ENCODE measurements at regions not wholly inside any gene's neighbourhood (a gene's known extent, or its start where the extent isn't known, plus 50 kb on each side); places are given as distances from the start of the nearest gene placed in this dataset.
A peak's percentile ranks its signal among the peaks of the same experiment; 100 is the strongest.

- peaks cover 25% of the 10 kb centered on the region for H3K4me1 ChIP-seq
- TF ChIP-seq, protein P1, sequence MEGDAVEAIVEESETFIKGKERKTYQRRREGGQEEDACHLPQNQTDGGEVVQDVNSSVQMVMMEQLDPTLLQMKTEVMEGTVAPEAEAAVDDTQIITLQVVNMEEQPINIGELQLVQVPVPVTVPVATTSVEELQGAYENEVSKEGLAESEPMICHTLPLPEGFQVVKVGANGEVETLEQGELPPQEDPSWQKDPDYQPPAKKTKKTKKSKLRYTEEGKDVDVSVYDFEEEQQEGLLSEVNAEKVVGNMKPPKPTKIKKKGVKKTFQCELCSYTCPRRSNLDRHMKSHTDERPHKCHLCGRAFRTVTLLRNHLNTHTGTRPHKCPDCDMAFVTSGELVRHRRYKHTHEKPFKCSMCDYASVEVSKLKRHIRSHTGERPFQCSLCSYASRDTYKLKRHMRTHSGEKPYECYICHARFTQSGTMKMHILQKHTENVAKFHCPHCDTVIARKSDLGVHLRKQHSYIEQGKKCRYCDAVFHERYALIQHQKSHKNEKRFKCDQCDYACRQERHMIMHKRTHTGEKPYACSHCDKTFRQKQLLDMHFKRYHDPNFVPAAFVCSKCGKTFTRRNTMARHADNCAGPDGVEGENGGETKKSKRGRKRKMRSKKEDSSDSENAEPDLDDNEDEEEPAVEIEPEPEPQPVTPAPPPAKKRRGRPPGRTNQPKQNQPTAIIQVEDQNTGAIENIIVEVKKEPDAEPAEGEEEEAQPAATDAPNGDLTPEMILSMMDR (IDR thresholded peaks at IDR 0.05) = no peak
- no peak for TF ChIP-seq POLR2A (IDR thresholded peaks at IDR 0.05)
- intact Hi-C loops (cut with DNase I) = no loop called here
- no peak for DNase-seq
- WGBS, 2 donors = 83 to 87% methylated on average over 3 of the region's 3 CpGs
- H3K27me3 ChIP-seq = no peaks in the 10 kb centered on the region
- H3K4me3 ChIP-seq = no peak overlapping the region
- no peak for ATAC-seq
- peak overlapping the region in 3 of 4 donors; percentile 62 to 82 (median 64) for H3K27ac ChIP-seq
- H3K36me3 ChIP-seq (replicated peaks in 1 of 2; ENCODE audit: insufficient read depth in 1 of 2, low read depth in 2 of 2) = no peaks in the 10 kb centered on the region
- H3K9me3 ChIP-seq = no peaks in the 10 kb centered on the region
These were observed 427.1 kb downstream of the TNS3 start for GRCh38 chr7:47154791-47155190.

DNA sequence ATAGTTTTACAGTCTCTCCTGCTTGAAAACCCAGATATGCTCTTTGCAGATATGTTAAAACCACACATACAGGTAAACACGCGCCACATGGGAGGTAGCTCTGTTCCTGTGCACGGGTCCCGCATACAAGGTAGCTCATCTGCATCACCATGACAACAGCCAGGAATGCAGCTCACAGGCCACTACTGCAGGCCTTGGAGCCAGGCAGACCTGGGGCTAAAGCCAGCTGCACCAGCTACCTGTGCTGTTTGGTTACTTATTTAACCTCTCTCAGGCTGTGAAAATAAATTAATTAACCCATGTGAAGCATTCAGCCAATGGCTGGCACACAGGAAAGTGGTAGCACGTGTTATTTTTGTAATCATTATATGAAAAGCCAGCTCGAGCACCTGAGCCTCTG lies 428.3 kb downstream of the TNS3 start:
- TF ChIP-seq, protein P1 (IDR thresholded peaks at IDR 0.05) = no peak
- peak in 1 of 3 donors; percentile 22 for TF ChIP-seq POLR2A (IDR thresholded peaks at IDR 0.05)
- H3K36me3 ChIP-seq (replicated peaks in 1 of 2; ENCODE audit: insufficient read depth in 1 of 2, low read depth in 2 of 2) = no peaks in the 10 kb centered on the region
- peak overlapping the region; percentile 62 to 82 (median 64) for H3K27ac ChIP-seq
- no peak overlapping the region for H3K4me3 ChIP-seq
- H3K9me3 ChIP-seq = no peaks in the 10 kb centered on the region
- intact Hi-C loops (cut with DNase I) = no loop called here
- WGBS, 2 donors = 8 to 22% methylated on average over 6 of the region's 6 CpGs
- H3K4me1 ChIP-seq = peaks cover 35% of the 10 kb centered on the region
- DNase-seq = peak; percentile 66 to 89 (median 74)
- H3K27me3 ChIP-seq = no peaks in the 10 kb centered on the region
- ATAC-seq = peak; percentile 94

DNA sequence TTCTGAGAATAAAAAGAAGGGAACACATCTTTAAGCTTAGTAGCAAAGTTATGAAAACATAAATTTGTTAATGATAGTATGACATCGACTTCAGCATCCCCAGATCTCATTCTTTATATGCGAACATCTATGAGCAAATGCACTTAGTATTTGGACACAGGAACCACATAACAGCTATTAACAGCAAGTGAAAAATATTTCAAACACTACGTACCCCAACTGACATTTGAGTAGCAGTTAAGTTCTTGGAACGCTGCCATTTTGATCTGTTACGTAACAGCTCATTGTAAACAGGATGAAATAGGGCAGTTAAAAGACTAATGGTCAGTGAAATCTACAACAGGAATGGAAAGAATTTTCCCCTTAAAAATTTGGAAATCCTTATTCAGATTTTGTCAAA lies 428.9 kb downstream of the TNS3 start:
- Histone ChIP-seq H3K9me3 (no peaks in the 10 kb centered on the region), H3K27me3 (no peaks in the 10 kb centered on the region), H3K36me3 (replicated peaks in 1 of 2; ENCODE audit: insufficient read depth in 1 of 2, low read depth in 2 of 2) (no peaks in the 10 kb centered on the region), H3K4me1 (peaks cover 40% of the 10 kb centered on the region), H3K4me3 (no peak overlapping the region), H3K27ac (peak overlapping the region; percentile 62 to 82 (median 64))
- DNase-seq (peak; percentile 47 to 83 (median 66)), ATAC-seq (peak; percentile 70)
- intact Hi-C loops (cut with DNase I) = no loop called here
- TF ChIP-seq POLR2A (IDR thresholded peaks at IDR 0.05) = no peak
- TF ChIP-seq, protein P1 (IDR thresholded peaks at IDR 0.05) = no peak
- 20% methylated on average over 5 of the region's 5 CpGs for WGBS, 2 donors

- H3K4me3 ChIP-seq = no peak overlapping the region
- H3K36me3 ChIP-seq (replicated peaks in 1 of 2; ENCODE audit: insufficient read depth in 1 of 2, low read depth in 2 of 2) = no peaks in the 10 kb centered on the region
- intact Hi-C loops (cut with DNase I) = no loop called here
- 86 to 98% methylated on average over 2 of the region's 2 CpGs for WGBS, 2 donors
- ATAC-seq (no peak), DNase-seq (no peak)
- no peak for TF ChIP-seq POLR2A (IDR thresholded peaks at IDR 0.05)
- H3K9me3 ChIP-seq = no peaks in the 10 kb centered on the region
- H3K4me1 ChIP-seq = peaks cover 46% of the 10 kb centered on the region
- H3K27me3 ChIP-seq = no peaks in the 10 kb centered on the region
- peak overlapping the region in 2 of 4 donors; percentile 64 to 82 for H3K27ac ChIP-seq
These were observed 429.6 kb downstream of the TNS3 start for GRCh38 chr7:47152307-47152706.

DNA sequence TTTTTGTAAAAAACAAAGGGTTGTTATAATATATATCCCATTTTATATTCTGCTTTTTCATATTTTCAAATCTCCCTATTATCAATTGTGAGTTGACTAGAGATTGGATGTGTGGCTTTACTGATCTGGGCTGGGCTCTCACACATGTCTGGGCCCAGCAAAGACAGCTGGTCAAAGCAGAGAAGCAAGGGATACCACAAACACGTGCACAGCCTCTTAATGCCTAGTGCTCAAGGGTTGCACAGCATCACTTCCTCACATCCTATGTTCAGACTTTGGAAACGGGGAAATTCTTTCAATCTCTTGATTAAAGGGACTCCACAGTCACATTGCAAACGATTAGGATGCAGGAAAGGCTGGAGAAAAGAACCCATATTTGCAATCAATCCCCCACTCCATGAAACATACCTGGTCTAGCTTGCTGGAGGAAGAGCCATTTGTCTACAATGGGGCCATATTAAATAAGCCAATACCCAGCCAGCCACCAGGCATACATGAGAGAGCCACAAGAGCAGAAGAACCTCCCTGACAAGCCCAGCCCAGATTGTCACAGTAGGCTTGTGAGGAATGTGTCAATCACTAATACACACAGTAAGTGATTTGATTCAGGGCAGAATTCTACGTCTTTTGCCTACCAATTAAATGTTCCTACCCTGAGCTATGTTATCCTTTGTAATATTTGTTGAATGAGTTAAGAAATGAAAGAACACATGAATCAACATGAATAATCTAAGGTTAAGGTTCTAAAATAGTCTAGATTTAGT lies 431.2 kb downstream of the TNS3 start:
- no peak overlapping the region for H3K4me3 ChIP-seq
- H3K27ac ChIP-seq = no peak overlapping the region
- no peaks in the 10 kb centered on the region for H3K27me3 ChIP-seq
- peaks cover 55% of the 10 kb centered on the region for H3K4me1 ChIP-seq
- no peak for DNase-seq
- intact Hi-C loops (cut with DNase I) = no loop called here
- H3K36me3 ChIP-seq (replicated peaks in 1 of 2; ENCODE audit: insufficient read depth in 1 of 2, low read depth in 2 of 2) = no peaks in the 10 kb centered on the region
- no peak for TF ChIP-seq POLR2A (IDR thresholded peaks at IDR 0.05)
- TF ChIP-seq, protein P1 (IDR thresholded peaks at IDR 0.05) = no peak
- WGBS, 2 donors = 74 to 83% methylated on average over 4 of the region's 4 CpGs
- H3K9me3 ChIP-seq = no peaks in the 10 kb centered on the region
- no peak for ATAC-seq
